ENCODE measurements at regions not wholly inside any gene's neighbourhood (a gene's known extent, or its start where the extent isn't known, plus 50 kb on each side); places are given as distances from the start of the nearest gene placed in this dataset.

DNA sequence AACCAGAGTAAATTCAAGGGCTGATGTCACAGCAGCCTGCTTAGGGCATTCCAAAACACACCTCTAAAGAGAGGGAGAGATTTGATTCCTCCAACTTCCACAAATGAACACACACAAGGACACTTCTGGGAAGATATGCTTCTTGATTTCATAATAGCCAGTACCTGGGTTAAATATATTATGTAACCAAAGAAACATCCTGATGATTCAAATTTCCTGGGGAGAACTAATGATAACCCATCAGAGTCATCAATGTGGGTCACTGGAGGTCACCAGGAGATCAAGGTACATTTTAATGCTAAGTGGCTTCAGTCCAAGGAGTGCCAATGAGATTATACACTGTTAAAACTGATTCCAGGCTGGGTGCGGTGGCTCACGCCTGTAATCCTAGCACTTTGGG lies 54.0 kb upstream of the DOCK9 start:
- Histone ChIP-seq H3K27ac (no peak overlapping the region), H3K4me3 (no peak overlapping the region), H3K27me3 (no peaks in the 10 kb centered on the region), H3K4me1 (replicated peaks in 1 of 2) (peaks cover 0 to 4% of the 10 kb centered on the region in 2 donors), H3K9me3 (replicated peaks in 1 of 3) (no peaks in the 10 kb centered on the region), H3K36me3 (replicated peaks in 1 of 2) (no peaks in the 10 kb centered on the region)
- DNase-seq, result no peak
- intact Hi-C loops (cut with DNase I), result loop anchor here in 1 of 2 donors (10.0 kb wide), 1 partner anchor 187 kb away; no protein-coding TSS in a partner anchor
- WGBS, 4 donors, result 91 to 100% (median 97%) methylated on average over 2 of the region's 2 CpGs
- TF ChIP-seq, protein P1, sequence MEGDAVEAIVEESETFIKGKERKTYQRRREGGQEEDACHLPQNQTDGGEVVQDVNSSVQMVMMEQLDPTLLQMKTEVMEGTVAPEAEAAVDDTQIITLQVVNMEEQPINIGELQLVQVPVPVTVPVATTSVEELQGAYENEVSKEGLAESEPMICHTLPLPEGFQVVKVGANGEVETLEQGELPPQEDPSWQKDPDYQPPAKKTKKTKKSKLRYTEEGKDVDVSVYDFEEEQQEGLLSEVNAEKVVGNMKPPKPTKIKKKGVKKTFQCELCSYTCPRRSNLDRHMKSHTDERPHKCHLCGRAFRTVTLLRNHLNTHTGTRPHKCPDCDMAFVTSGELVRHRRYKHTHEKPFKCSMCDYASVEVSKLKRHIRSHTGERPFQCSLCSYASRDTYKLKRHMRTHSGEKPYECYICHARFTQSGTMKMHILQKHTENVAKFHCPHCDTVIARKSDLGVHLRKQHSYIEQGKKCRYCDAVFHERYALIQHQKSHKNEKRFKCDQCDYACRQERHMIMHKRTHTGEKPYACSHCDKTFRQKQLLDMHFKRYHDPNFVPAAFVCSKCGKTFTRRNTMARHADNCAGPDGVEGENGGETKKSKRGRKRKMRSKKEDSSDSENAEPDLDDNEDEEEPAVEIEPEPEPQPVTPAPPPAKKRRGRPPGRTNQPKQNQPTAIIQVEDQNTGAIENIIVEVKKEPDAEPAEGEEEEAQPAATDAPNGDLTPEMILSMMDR (IDR thresholded peaks at IDR 0.05), result no peak
- no peak for TF ChIP-seq POLR2A (IDR thresholded peaks at IDR 0.05)

- no peaks in the 10 kb centered on the region for H3K9me3 ChIP-seq (replicated peaks in 1 of 3)
- no peaks in the 10 kb centered on the region for H3K27me3 ChIP-seq
- DNase-seq, result no peak
- no peak overlapping the region for H3K27ac ChIP-seq
- intact Hi-C loops (cut with DNase I), result loop anchor here in 1 of 2 donors (10.0 kb wide), 1 partner anchor 189 kb away; no protein-coding TSS in a partner anchor
- TF ChIP-seq POLR2A (IDR thresholded peaks at IDR 0.05), result no peak
- TF ChIP-seq, protein P1 (IDR thresholded peaks at IDR 0.05), result peak; percentile 46 to 70 (median 68)
- H3K4me1 ChIP-seq (replicated peaks in 1 of 2), result peaks cover 0 to 4% of the 10 kb centered on the region in 2 donors
- H3K4me3 ChIP-seq, result no peak overlapping the region
- H3K36me3 ChIP-seq (replicated peaks in 1 of 2), result no peaks in the 10 kb centered on the region
These were observed 56.0 kb upstream of the DOCK9 start for GRCh38 chr13:99033814-99034213.

DNA sequence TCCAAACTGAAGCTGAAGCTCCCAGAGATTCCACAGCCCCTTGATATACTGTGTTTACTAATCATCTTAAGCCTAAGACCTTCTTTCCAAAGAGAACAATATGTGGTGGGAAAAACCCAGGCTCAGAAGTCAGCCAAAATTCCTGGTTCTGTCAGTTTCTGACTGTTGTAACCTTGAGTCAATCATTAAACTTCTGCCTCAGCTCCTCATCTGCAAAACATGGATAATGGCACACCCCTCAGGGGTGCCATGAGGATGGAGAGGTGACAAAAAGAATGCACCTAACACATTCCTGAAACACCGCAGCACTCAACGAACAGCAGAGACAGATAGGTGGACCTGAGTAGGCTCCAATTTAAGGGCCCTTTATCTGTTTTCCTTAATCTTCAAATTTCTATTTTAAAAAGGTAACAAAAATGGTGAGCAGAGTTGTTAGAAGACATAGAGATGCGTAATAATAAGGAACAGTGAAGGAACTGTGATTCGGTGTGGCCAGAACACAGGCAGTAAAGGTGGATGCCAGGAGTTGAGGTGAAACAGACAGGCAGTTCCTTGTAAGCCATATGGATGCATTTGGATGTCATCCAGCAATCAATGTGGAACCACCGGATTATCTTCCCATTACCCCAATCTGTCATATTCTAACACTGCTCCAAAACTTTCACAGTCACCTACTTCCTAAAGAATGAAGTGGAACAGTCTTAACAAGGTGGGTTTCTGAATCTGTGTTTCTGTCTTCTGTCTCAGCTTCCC lies 56.6 kb upstream of the DOCK9 start:
- no peak for DNase-seq
- no peak overlapping the region for H3K27ac ChIP-seq
- H3K27me3 ChIP-seq, result no peaks in the 10 kb centered on the region
- H3K9me3 ChIP-seq (replicated peaks in 1 of 3), result no peaks in the 10 kb centered on the region
- no peaks in the 10 kb centered on the region for H3K36me3 ChIP-seq (replicated peaks in 1 of 2)
- WGBS, 4 donors, result 88 to 94% (median 91%) methylated on average over 5 of the region's 5 CpGs
- TF ChIP-seq, protein P1 (IDR thresholded peaks at IDR 0.05), result no peak
- TF ChIP-seq POLR2A (IDR thresholded peaks at IDR 0.05), result no peak
- intact Hi-C loops (cut with DNase I), result loop anchor here in 1 of 2 donors (10.0 kb wide), 1 partner anchor 190 kb away; no protein-coding TSS in a partner anchor
- no peak overlapping the region for H3K4me3 ChIP-seq
- H3K4me1 ChIP-seq (replicated peaks in 1 of 2), result peaks cover 0 to 4% of the 10 kb centered on the region in 2 donors

GRCh38 chr13:99035715-99036114 lies 57.9 kb upstream of the DOCK9 start:
- Histone ChIP-seq H3K36me3 (replicated peaks in 1 of 2) (no peaks in the 10 kb centered on the region), H3K9me3 (replicated peaks in 1 of 3) (no peaks in the 10 kb centered on the region), H3K4me1 (replicated peaks in 1 of 2) (peaks cover 0 to 4% of the 10 kb centered on the region in 2 donors), H3K4me3 (no peak overlapping the region), H3K27me3 (no peaks in the 10 kb centered on the region), H3K27ac (no peak overlapping the region)
- intact Hi-C loops (cut with DNase I), result loop anchor here in 1 of 2 donors (10.0 kb wide), 1 partner anchor 191 kb away; no protein-coding TSS in a partner anchor
- no peak for DNase-seq
- no peak for TF ChIP-seq POLR2A (IDR thresholded peaks at IDR 0.05)
- TF ChIP-seq, protein P1 (IDR thresholded peaks at IDR 0.05), result no peak
- WGBS, 4 donors, result 94 to 99% (median 97%) methylated on average over 5 of the region's 5 CpGs

All from adrenal gland (tissue), 9 donors.